ENCODE measurements at regions not wholly inside any gene's neighbourhood (a gene's known extent, or its start where the extent isn't known, plus 50 kb on each side); places are given as distances from the start of the nearest gene placed in this dataset.

- no peaks in the 10 kb centered on the region for H3K9me3 ChIP-seq
- H3K36me3 ChIP-seq, result no peaks in the 10 kb centered on the region
- no peak for DNase-seq
- H3K4me3 ChIP-seq, result no peak overlapping the region
- H3K27me3 ChIP-seq, result peaks cover 0 to 78% (median 0%) of the 10 kb centered on the region in 4 donors
- intact Hi-C loops (cut with DNase I), result no loop called here
- no peak for TF ChIP-seq POLR2A (IDR thresholded peaks at IDR 0.05)
- TF ChIP-seq, protein P1, sequence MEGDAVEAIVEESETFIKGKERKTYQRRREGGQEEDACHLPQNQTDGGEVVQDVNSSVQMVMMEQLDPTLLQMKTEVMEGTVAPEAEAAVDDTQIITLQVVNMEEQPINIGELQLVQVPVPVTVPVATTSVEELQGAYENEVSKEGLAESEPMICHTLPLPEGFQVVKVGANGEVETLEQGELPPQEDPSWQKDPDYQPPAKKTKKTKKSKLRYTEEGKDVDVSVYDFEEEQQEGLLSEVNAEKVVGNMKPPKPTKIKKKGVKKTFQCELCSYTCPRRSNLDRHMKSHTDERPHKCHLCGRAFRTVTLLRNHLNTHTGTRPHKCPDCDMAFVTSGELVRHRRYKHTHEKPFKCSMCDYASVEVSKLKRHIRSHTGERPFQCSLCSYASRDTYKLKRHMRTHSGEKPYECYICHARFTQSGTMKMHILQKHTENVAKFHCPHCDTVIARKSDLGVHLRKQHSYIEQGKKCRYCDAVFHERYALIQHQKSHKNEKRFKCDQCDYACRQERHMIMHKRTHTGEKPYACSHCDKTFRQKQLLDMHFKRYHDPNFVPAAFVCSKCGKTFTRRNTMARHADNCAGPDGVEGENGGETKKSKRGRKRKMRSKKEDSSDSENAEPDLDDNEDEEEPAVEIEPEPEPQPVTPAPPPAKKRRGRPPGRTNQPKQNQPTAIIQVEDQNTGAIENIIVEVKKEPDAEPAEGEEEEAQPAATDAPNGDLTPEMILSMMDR (IDR thresholded peaks at IDR 0.05), result no peak
- H3K27ac ChIP-seq, result peak overlapping the region; percentile 8 to 77 (median 48)
- 83 to 92% methylated on average over 7 to 16 of the region's 20 CpGs for WGBS, 2 donors
- peaks cover 0 to 21% (median 0%) of the 10 kb centered on the region in 3 donors for H3K4me1 ChIP-seq
Measured at GRCh38 chr6:170019818-170020583, 268.6 kb downstream of the ERMARD start.

- Histone ChIP-seq H3K4me3 (no peak overlapping the region), H3K9me3 (no peaks in the 10 kb centered on the region), H3K27me3 (peaks cover 0 to 78% (median 0%) of the 10 kb centered on the region in 4 donors), H3K4me1 (peaks cover 0 to 14% (median 0%) of the 10 kb centered on the region in 3 donors), H3K36me3 (no peaks in the 10 kb centered on the region), H3K27ac (peak overlapping the region; percentile 8 to 77 (median 50))
- 61 to 64% methylated on average over 17 to 19 of the region's 19 CpGs for WGBS, 2 donors
- no peak for DNase-seq
- intact Hi-C loops (cut with DNase I), result no loop called here
- no peak for TF ChIP-seq POLR2A (IDR thresholded peaks at IDR 0.05)
- TF ChIP-seq, protein P1 (IDR thresholded peaks at IDR 0.05), result no peak
Measured at GRCh38 chr6:170018936-170019817, 267.8 kb downstream of the ERMARD start.

GRCh38 chr6:170018422-170018935 is 267.1 kb downstream of the ERMARD start:
- H3K4me3 ChIP-seq, result no peak overlapping the region
- H3K27ac ChIP-seq, result peak overlapping the region in 3 of 4 donors; percentile 44 to 77 (median 48)
- peaks cover 0 to 14% (median 0%) of the 10 kb centered on the region in 3 donors for H3K4me1 ChIP-seq
- H3K27me3 ChIP-seq, result peaks cover 0 to 78% (median 0%) of the 10 kb centered on the region in 4 donors
- no peaks in the 10 kb centered on the region for H3K36me3 ChIP-seq
- intact Hi-C loops (cut with DNase I), result no loop called here
- TF ChIP-seq, protein P1 (IDR thresholded peaks at IDR 0.05), result no peak
- TF ChIP-seq POLR2A (IDR thresholded peaks at IDR 0.05), result no peak
- H3K9me3 ChIP-seq, result no peaks in the 10 kb centered on the region
- 89 to 93% methylated on average over 12 of the region's 12 CpGs for WGBS, 2 donors
- no peak for DNase-seq

DNA sequence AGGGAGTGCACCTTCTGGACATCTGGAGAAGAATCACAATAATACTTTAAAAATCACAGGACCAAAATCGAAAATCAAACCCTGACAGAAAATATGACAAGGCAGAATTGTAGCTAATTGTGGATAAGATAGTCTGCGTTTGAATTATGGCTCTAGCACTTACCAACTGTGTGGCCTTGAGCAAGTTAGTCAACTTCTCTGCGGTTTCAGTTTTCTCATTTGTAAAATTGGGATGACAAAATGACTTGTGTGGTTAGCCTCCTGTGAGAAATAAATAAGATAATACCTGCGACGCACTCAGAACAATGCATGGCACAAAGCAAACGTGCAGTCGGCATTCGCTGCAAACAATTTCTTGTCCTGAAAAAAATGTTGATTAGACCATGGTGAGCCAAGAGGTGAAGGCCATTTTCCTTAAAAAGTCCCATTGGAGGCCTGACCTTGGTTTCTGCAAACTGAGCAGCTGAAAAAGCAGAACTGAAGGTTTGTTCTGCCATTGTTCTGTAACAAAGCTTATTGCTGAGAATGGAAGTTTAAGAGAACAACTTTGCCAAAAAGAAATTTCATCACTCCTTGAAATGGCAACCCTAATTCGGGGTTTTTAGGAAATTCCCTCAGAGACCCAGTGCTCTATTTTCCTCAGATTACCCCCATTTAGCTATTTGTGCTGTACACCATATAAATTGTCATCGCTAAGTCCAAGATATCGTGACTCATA is 266.3 kb downstream of the ERMARD start:
- intact Hi-C loops (cut with DNase I), result no loop called here
- TF ChIP-seq POLR2A (IDR thresholded peaks at IDR 0.05), result no peak
- TF ChIP-seq, protein P1 (IDR thresholded peaks at IDR 0.05), result no peak
- Histone ChIP-seq H3K36me3 (no peaks in the 10 kb centered on the region), H3K4me3 (no peak overlapping the region), H3K27ac (no peak overlapping the region), H3K9me3 (no peaks in the 10 kb centered on the region), H3K4me1 (peaks cover 0 to 9% (median 0%) of the 10 kb centered on the region in 3 donors), H3K27me3 (peaks cover 0 to 77% (median 0%) of the 10 kb centered on the region in 4 donors)
- 81 to 83% methylated on average over 11 of the region's 11 CpGs for WGBS, 2 donors
- no peak for DNase-seq
